Caco-2 (cell line): ENCODE measurements at regions not wholly inside any gene's neighbourhood (a gene's known extent, or its start where the extent isn't known, plus 50 kb on each side); places are given as distances from the start of the nearest gene placed in this dataset.
"Not testable (repeated sequence)": the region's sequence is repeated elsewhere in the genome, so short reads cannot be mapped to it uniquely, and the experiment has no call there.

ENCODE experiments used
- BruUV-seq: library from RNA; stranded (reverse); fragments of 400-500 nt; replicated peaks from 2 replicates; lab custom pipeline; 2021; lab: Mats Ljungman, UMichigan
- CTCF ChIA-PET: fragments of 300-600 bp; sonication (Branson Sonifier 250); formaldehyde crosslinking; loops from one replicate; lab custom pipeline; 2022; ENCODE audit warnings: antibody characterized with exemption; lab: Charles Lee
- POLR2A ChIA-PET: fragments of 300-600 bp; sonication (Branson Sonifier 250); formaldehyde crosslinking; loops from one replicate; lab custom pipeline; 2022; ENCODE audit warnings: antibody characterized with exemption; lab: Charles Lee
- DNase-seq, 2 experiments: peaks; one replicate each; pipeline versions ENCODE4 v3.0.0 to v3.0.0-alpha.2; 2020 to 2022
- H3K27me3 ChIP-seq: replicated peaks from 2 replicates; pipeline ENCODE4 v1.6.0; 2011; ENCODE audit warnings: low read length; ENCODE audit not compliant: control insufficient read depth, insufficient read depth
- H3K36me3 ChIP-seq: 2 replicates; pipeline ENCODE4 v1.5.1; 2011; ENCODE audit warnings: low read length; ENCODE audit not compliant: control insufficient read depth, insufficient read depth
- H3K4me1 ChIP-seq: fragments of 250-450 bp; sonication (Bioruptor Pico); 2 replicates; pipeline ENCODE4 v1.5.1; 2020; ENCODE audit warnings: mild to moderate bottlenecking
- H3K4me3 ChIP-seq: 2 replicates; pipeline ENCODE4 v1.5.1; 2011; ENCODE audit warnings: low read depth, mild to moderate bottlenecking, control low read depth, low read length
- H3K9me3 ChIP-seq: fragments of 250-450 bp; sonication (Bioruptor Pico); 2 replicates; pipeline ENCODE4 v1.5.1; 2020; ENCODE audit warnings: mild to moderate bottlenecking, moderate library complexity
- H3K27ac Mint-ChIP-seq: one replicate; pipeline ENCODE4 v1.8.0; 2022; ENCODE audit warnings: mixed read lengths; ENCODE audit not compliant: unreplicated experiment
- H3K27me3 Mint-ChIP-seq: one replicate; pipeline ENCODE4 v1.8.0; 2022; ENCODE audit warnings: mixed read lengths; ENCODE audit not compliant: insufficient read depth, unreplicated experiment
- H3K36me3 Mint-ChIP-seq: one replicate; pipeline ENCODE4 v1.8.0; 2022; ENCODE audit warnings: mild to moderate bottlenecking, mixed read lengths; ENCODE audit not compliant: insufficient read depth, unreplicated experiment
- H3K4me1 Mint-ChIP-seq: one replicate; pipeline ENCODE4 v1.8.0; 2022; ENCODE audit warnings: low read depth, mixed read lengths; ENCODE audit not compliant: unreplicated experiment
- H3K4me3 Mint-ChIP-seq: one replicate; pipeline ENCODE4 v1.8.0; 2022; ENCODE audit warnings: mild to moderate bottlenecking, moderate library complexity, mixed read lengths; ENCODE audit not compliant: unreplicated experiment
- H3K9me3 Mint-ChIP-seq: one replicate; pipeline ENCODE4 v1.8.0; 2022; ENCODE audit warnings: mixed read lengths; ENCODE audit not compliant: unreplicated experiment
- CTCF ChIP-seq, 2 experiments: fragments of 200-600 bp in 1 of 2; IDR thresholded peaks; 1 replicate in 1 of 2; 2 replicates in 1 of 2; pipeline versions ENCODE4 v1.5.1 to v1.8.0; 2011 to 2022; ENCODE audit warnings: antibody characterized with exemption in 1 of 2, control low read depth in 1 of 2, inconsistent platforms in 1 of 2, low read depth in 1 of 2, low read length in 1 of 2, mild to moderate bottlenecking in 1 of 2, moderate library complexity in 1 of 2; ENCODE audit not compliant: insufficient read depth in 1 of 2, severe bottlenecking in 1 of 2, unreplicated experiment in 1 of 2
- intact Hi-C: fragments of 100-400 bp; cut with micrococcal nuclease; formaldehyde crosslinking; loops from one replicate; pipeline ENCODE4 v1.10.0; 2022; ENCODE audit not compliant: unreplicated experiment

- no peak overlapping the region for H3K4me3 Mint-ChIP-seq
- ChIA-PET POLR2A (no interaction called here), CTCF (no interaction called here)
- Histone ChIP-seq H3K4me3 (no peak overlapping the region), H3K27me3 (no peaks in the 10 kb centered on the region), H3K36me3 (no peaks in the 10 kb centered on the region), H3K4me1 (no peaks in the 10 kb centered on the region), H3K9me3 (no peaks in the 10 kb centered on the region; the same call in 1 of the 2 replicates)
- H3K27me3 Mint-ChIP-seq, result peaks cover 12% of the 10 kb centered on the region
- H3K27ac Mint-ChIP-seq, result no peak overlapping the region
- intact Hi-C loops, result no loop called here
- BruUV-seq, result no TSS peak
- TF ChIP-seq CTCF (IDR thresholded peaks at IDR 0.05; ENCODE audit: insufficient read depth in 1 of 2, low read depth in 1 of 2, low read length in 1 of 2, severe bottlenecking in 1 of 2, unreplicated experiment in 1 of 2), result no peak
- no peaks in the 10 kb centered on the region for H3K36me3 Mint-ChIP-seq
- DNase-seq, result no peak
- H3K9me3 Mint-ChIP-seq, result no peaks in the 10 kb centered on the region
- no peaks in the 10 kb centered on the region for H3K4me1 Mint-ChIP-seq
Measured at GRCh38 chr10:46175296-46175695, 111.5 kb upstream of the ANTXRL start.

GRCh38 chr10:46175831-46176230, 111.0 kb upstream of the ANTXRL start:
- Mint-ChIP-seq H3K27me3 (peaks cover 9% of the 10 kb centered on the region), H3K9me3 (no peaks in the 10 kb centered on the region), H3K36me3 (no peaks in the 10 kb centered on the region), H3K27ac (no peak overlapping the region), H3K4me1 (no peaks in the 10 kb centered on the region), H3K4me3 (no peak overlapping the region)
- TF ChIP-seq CTCF (IDR thresholded peaks at IDR 0.05; ENCODE audit: insufficient read depth in 1 of 2, low read depth in 1 of 2, low read length in 1 of 2, severe bottlenecking in 1 of 2, unreplicated experiment in 1 of 2), result no peak
- Histone ChIP-seq H3K9me3 (no peaks in the 10 kb centered on the region), H3K4me1 (no peaks in the 10 kb centered on the region), H3K4me3 (no peak overlapping the region), H3K36me3 (no peaks in the 10 kb centered on the region), H3K27me3 (no peaks in the 10 kb centered on the region)
- no peak for DNase-seq
- ChIA-PET POLR2A (no interaction called here), CTCF (no interaction called here)
- BruUV-seq, result no TSS peak
- intact Hi-C loops, result no loop called here

- H3K4me3 Mint-ChIP-seq, H3K4me1 ChIP-seq, DNase-seq, H3K27me3 ChIP-seq, H3K9me3 Mint-ChIP-seq, intact Hi-C loops, H3K36me3 Mint-ChIP-seq, POLR2A ChIA-PET, H3K36me3 ChIP-seq, CTCF ChIA-PET, H3K9me3 ChIP-seq, H3K4me1 Mint-ChIP-seq, H3K27ac Mint-ChIP-seq, BruUV-seq, H3K4me3 ChIP-seq: not testable (repeated sequence)
- H3K27me3 Mint-ChIP-seq, result peaks cover 21% of the 10 kb centered on the region
Measured at GRCh38 chr10:46187431-46187830, 99.4 kb upstream of the ANTXRL start.

GRCh38 chr10:46197050-46197449, 89.7 kb upstream of the ANTXRL start:
- no peak for TF ChIP-seq CTCF (IDR thresholded peaks at IDR 0.05; ENCODE audit: insufficient read depth in 1 of 2, low read depth in 1 of 2, low read length in 1 of 2, severe bottlenecking in 1 of 2, unreplicated experiment in 1 of 2)
- Histone ChIP-seq H3K9me3 (no peaks in the 10 kb centered on the region), H3K36me3 (no peaks in the 10 kb centered on the region), H3K4me3 (no peak overlapping the region), H3K27me3 (no peaks in the 10 kb centered on the region), H3K4me1 (no peaks in the 10 kb centered on the region)
- no peaks in the 10 kb centered on the region for H3K9me3 Mint-ChIP-seq
- ChIA-PET CTCF (no interaction called here), POLR2A (no interaction called here)
- no peaks in the 10 kb centered on the region for H3K36me3 Mint-ChIP-seq
- no peak overlapping the region for H3K27ac Mint-ChIP-seq
- intact Hi-C loops, result no loop called here
- no TSS peak for BruUV-seq
- no peak for DNase-seq
- no peak overlapping the region for H3K4me3 Mint-ChIP-seq
- no peaks in the 10 kb centered on the region for H3K4me1 Mint-ChIP-seq
- peaks cover 18% of the 10 kb centered on the region for H3K27me3 Mint-ChIP-seq
